GM12878 (cell line): ENCODE measurements at regions not wholly inside any gene's neighbourhood (a gene's known extent, or its start where the extent isn't known, plus 50 kb on each side); places are given as distances from the start of the nearest gene placed in this dataset.

ENCODE experiments used
- ATAC-seq: fragments of 200-7000 bp; cut with Tn5 transposase; 3 replicates; pipeline ENCODE4 v1.9.1; 2020; ENCODE audit warnings: mild to moderate bottlenecking, moderate library complexity
- BruUV-seq: library from RNA; stranded (reverse); fragments of 400-500 nt; replicated peaks from 2 replicates; lab custom pipeline; 2021; lab: Mats Ljungman, UMichigan
- CTCF ChIA-PET: fragments of 300-600 bp; sonication (Branson Sonifier 250); formaldehyde crosslinking; extraction: SDS; loops from one replicate; lab custom pipeline; 2021; ENCODE audit warnings: inconsistent platforms; lab: Yijun Ruan, JAX
- POLR2A ChIA-PET: fragments of 350-600 bp; formaldehyde crosslinking; extraction: SDS; loops from one replicate; lab custom pipeline; 2021; ENCODE audit warnings: inconsistent platforms; lab: Charles Lee
- RAD21 ChIA-PET: fragments of 300-600 bp; sonication (Branson Sonifier 250); formaldehyde crosslinking; loops from one replicate; lab custom pipeline; 2023; ENCODE audit warnings: antibody characterized with exemption; ENCODE audit not compliant: unreplicated experiment; lab: Charles Lee
- SMC1A ChIA-PET: fragments of 300-600 bp; sonication (Branson Sonifier 250); formaldehyde crosslinking; loops from one replicate; lab custom pipeline; 2023; ENCODE audit not compliant: unreplicated experiment, uncharacterized antibody; lab: Charles Lee
- DNase-seq: peaks from one replicate; pipeline ENCODE4 v3.0.0-alpha.2; 2011; ENCODE audit warnings: low read depth, low spot score
- FAIRE-seq: peaks from 3 replicates; lab custom pipeline; 2011; peaks lifted over from hg19 to GRCh38; lab: Jason Lieb, UNC
- H2AFZ ChIP-seq: 2 replicates; pipeline ENCODE4 v1.6.0; 2011; ENCODE audit warnings: low read depth, low read length, control low read depth; ENCODE audit not compliant: control insufficient read depth
- H3K27ac ChIP-seq: 2 replicates; pipeline ENCODE4 v1.5.1; 2011; ENCODE audit warnings: control low read depth; ENCODE audit not compliant: control insufficient read depth, insufficient read depth
- H3K27me3 ChIP-seq, 2 experiments: replicated peaks in 1 of 2; 2 replicates each; pipeline versions ENCODE4 v1.6.0 to v1.6.1; 2011; ENCODE audit warnings: low read length in 1 of 2; ENCODE audit not compliant: control insufficient read depth in 2 of 2, insufficient read depth in 2 of 2
- H3K36me3 ChIP-seq, 2 experiments: 2 replicates each; pipeline ENCODE4 v1.5.1; 2011; ENCODE audit warnings: low read length in 1 of 2; ENCODE audit not compliant: control insufficient read depth in 2 of 2, insufficient read depth in 2 of 2
- H3K4me1 ChIP-seq: 2 replicates; pipeline ENCODE4 v1.6.1; 2011; ENCODE audit warnings: mild to moderate bottlenecking, low read length, moderate library complexity, mixed read lengths; ENCODE audit not compliant: control insufficient read depth, insufficient read depth
- H3K4me2 ChIP-seq: 2 replicates; pipeline ENCODE4 v1.6.0; 2011; ENCODE audit warnings: control low read depth; ENCODE audit not compliant: control insufficient read depth, insufficient read depth
- H3K4me3 ChIP-seq: fragments of 200-600 bp; sonication (generic); 2 replicates; pipeline ENCODE4 v1.5.1; 2016
- H3K79me2 ChIP-seq: 2 replicates; pipeline ENCODE4 v1.6.0; 2011; ENCODE audit warnings: low read length; ENCODE audit not compliant: control insufficient read depth, insufficient read depth
- H3K9ac ChIP-seq: 2 replicates; pipeline ENCODE4 v1.8.0; 2011; ENCODE audit warnings: low read length, control low read depth, mixed read lengths; ENCODE audit not compliant: control insufficient read depth, insufficient read depth
- H3K9me3 ChIP-seq: replicated peaks from 3 replicates; pipeline ENCODE4 v1.5.1; 2011; ENCODE audit warnings: mild to moderate bottlenecking, low read length; ENCODE audit not compliant: control insufficient read depth, insufficient read depth
- H4K20me1 ChIP-seq: 2 replicates; pipeline ENCODE4 v1.6.0; 2011; ENCODE audit not compliant: control insufficient read depth, insufficient read depth
- ATF7 ChIP-seq: fragments of 450-650 bp; IDR thresholded peaks from 2 replicates; pipeline ENCODE4 v1.6.1; 2016; ENCODE audit warnings: low read depth, mild to moderate bottlenecking
- BACH1 ChIP-seq: fragments of 450-650 bp; IDR thresholded peaks from 2 replicates; pipeline ENCODE4 v1.6.1; 2017; ENCODE audit warnings: mild to moderate bottlenecking, borderline replicate concordance
- BCL11A ChIP-seq: IDR thresholded peaks from 2 replicates; pipeline ENCODE4 v1.6.1; 2011; ENCODE audit warnings: low read depth, low read length
- CHD4 ChIP-seq: fragments of 200-600 bp; sonication (generic); IDR thresholded peaks from 2 replicates; pipeline ENCODE4 v1.6.1; 2016; ENCODE audit warnings: mild to moderate bottlenecking
- DPF2 ChIP-seq: fragments of 450-650 bp; IDR thresholded peaks from 2 replicates; pipeline ENCODE4 v1.6.1; 2017; ENCODE audit warnings: mild to moderate bottlenecking
- FOXK2 ChIP-seq: fragments of 450-650 bp; IDR thresholded peaks from 2 replicates; pipeline ENCODE4 v1.6.1; 2017; ENCODE audit warnings: mild to moderate bottlenecking, moderate library complexity
- FOXM1 ChIP-seq: IDR thresholded peaks from 2 replicates; pipeline ENCODE4 v1.6.1; 2012; ENCODE audit warnings: low read depth, mild to moderate bottlenecking, inconsistent platforms, low read length, moderate library complexity
- HCFC1 ChIP-seq: fragments of 150-350 bp; IDR thresholded peaks from 2 replicates; pipeline ENCODE4 v1.6.1; 2014; ENCODE audit warnings: low read length
- HDAC2 ChIP-seq: fragments of 200-600 bp; sonication (generic); IDR thresholded peaks from 2 replicates; pipeline ENCODE4 v1.6.1; 2017
- JUNB ChIP-seq: IDR thresholded peaks from 2 replicates; pipeline ENCODE4 v1.6.1; 2016; ENCODE audit warnings: antibody characterized with exemption, mild to moderate bottlenecking
- LARP7 ChIP-seq: fragments of 450-650 bp; IDR thresholded peaks from 2 replicates; pipeline ENCODE4 v1.6.1; 2017; ENCODE audit warnings: mild to moderate bottlenecking
- NR2F1 ChIP-seq: fragments of 450-650 bp; conservative IDR thresholded peaks from 2 replicates; pipeline ENCODE4 v1.6.1; 2017; ENCODE audit warnings: mild to moderate bottlenecking
- RB1 ChIP-seq: fragments of 450-650 bp; formaldehyde crosslinking; IDR thresholded peaks from 2 replicates; pipeline ENCODE4 v1.6.1; 2017; ENCODE audit warnings: mild to moderate bottlenecking, borderline replicate concordance
- SMARCA5 ChIP-seq: fragments of 450-650 bp; IDR thresholded peaks from 2 replicates; pipeline ENCODE4 v1.6.1; 2017; ENCODE audit warnings: mild to moderate bottlenecking
- SP1 ChIP-seq: IDR thresholded peaks from one replicate; pipeline ENCODE4 v1.6.1; 2011; ENCODE audit warnings: low read depth, low read length
- ZNF384 ChIP-seq: IDR thresholded peaks from 2 replicates; pipeline ENCODE4 v1.6.1; 2012; ENCODE audit warnings: low read depth, mild to moderate bottlenecking, low read length, improper control_type of control experiment, borderline replicate concordance
- ZZZ3 ChIP-seq: IDR thresholded peaks from 2 replicates; pipeline ENCODE4 v1.6.1; 2011; ENCODE audit warnings: low read depth; ENCODE audit not compliant: control insufficient read depth, insufficient read length
- WGBS: methylation state at CpG from one replicate; pipeline ENCODE4 v1.1.6; 2016; ENCODE audit warnings: low lambda C conversion rate; ENCODE audit not compliant: insufficient replicate concordance, insufficient coverage; ENCODE audit errors: missing lambda C conversion rate; 5-methylcytosine and 5-hydroxymethylcytosine counted together
- in situ Hi-C: fragments of 300-500 bp; cut with MboI; formaldehyde crosslinking; loops from 9 replicates; pipeline ENCODE4 v1.14.3; 2018; ENCODE audit warnings: mixed read lengths
- intact Hi-C: fragments of 100-400 bp; cut with micrococcal nuclease; formaldehyde crosslinking; loops from one replicate; pipeline ENCODE4 v1.14.2; 2022; ENCODE audit not compliant: unreplicated experiment
- TF ChIP-seq, protein P1 (sequence below): fragments of 450-650 bp; IDR thresholded peaks from 2 replicates; pipeline ENCODE4 v1.6.1; 2017; ENCODE audit warnings: antibody characterized with exemption, mild to moderate bottlenecking, moderate library complexity

DNA sequence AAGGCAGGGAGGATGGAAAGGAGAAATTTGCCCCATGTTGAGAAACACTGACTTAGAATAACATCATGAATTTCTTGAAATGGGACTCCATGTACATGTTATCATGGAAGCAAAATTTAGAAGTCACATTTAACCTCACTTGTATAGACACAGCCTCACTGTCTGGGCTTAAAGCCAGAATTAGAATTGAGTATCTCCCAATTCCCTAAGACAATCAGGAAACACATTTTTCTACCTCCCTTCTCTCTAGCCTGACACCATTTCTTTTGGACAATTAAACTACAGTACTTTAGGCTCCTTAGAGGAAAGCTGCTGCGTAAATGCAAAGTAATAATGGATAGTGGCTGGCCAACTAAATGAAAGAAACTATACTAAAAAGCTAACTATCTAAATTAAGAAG is 795.5 kb downstream of the C12orf50 start:
- ChIA-PET CTCF (no interaction called here), RAD21 (no interaction called here), POLR2A (no interaction called here), SMC1A (no interaction called here)
- Histone ChIP-seq H3K79me2 (no peaks in the 10 kb centered on the region), H3K27ac (no peak overlapping the region), H3K36me3 (no peaks in the 10 kb centered on the region), H2AFZ (no peak overlapping the region), H3K9ac (no peak overlapping the region), H3K9me3 (no peaks in the 10 kb centered on the region), H3K4me1 (no peaks in the 10 kb centered on the region), H4K20me1 (no peaks in the 10 kb centered on the region), H3K4me3 (no peak overlapping the region), H3K27me3 (no peaks in the 10 kb centered on the region), H3K4me2 (no peak overlapping the region)
- TF ChIP-seq FOXK2: no peak
- no peak for TF ChIP-seq ZZZ3
- TF ChIP-seq HCFC1: no peak
- TF ChIP-seq DPF2: no peak
- TF ChIP-seq JUNB: no peak
- no peak for TF ChIP-seq ATF7
- no peak for TF ChIP-seq NR2F1
- TF ChIP-seq, protein P1, sequence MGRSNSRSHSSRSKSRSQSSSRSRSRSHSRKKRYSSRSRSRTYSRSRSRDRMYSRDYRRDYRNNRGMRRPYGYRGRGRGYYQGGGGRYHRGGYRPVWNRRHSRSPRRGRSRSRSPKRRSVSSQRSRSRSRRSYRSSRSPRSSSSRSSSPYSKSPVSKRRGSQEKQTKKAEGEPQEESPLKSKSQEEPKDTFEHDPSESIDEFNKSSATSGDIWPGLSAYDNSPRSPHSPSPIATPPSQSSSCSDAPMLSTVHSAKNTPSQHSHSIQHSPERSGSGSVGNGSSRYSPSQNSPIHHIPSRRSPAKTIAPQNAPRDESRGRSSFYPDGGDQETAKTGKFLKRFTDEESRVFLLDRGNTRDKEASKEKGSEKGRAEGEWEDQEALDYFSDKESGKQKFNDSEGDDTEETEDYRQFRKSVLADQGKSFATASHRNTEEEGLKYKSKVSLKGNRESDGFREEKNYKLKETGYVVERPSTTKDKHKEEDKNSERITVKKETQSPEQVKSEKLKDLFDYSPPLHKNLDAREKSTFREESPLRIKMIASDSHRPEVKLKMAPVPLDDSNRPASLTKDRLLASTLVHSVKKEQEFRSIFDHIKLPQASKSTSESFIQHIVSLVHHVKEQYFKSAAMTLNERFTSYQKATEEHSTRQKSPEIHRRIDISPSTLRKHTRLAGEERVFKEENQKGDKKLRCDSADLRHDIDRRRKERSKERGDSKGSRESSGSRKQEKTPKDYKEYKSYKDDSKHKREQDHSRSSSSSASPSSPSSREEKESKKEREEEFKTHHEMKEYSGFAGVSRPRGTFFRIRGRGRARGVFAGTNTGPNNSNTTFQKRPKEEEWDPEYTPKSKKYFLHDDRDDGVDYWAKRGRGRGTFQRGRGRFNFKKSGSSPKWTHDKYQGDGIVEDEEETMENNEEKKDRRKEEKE: no peak
- TF ChIP-seq HDAC2: no peak
- TF ChIP-seq RB1: no peak
- no peak for TF ChIP-seq SP1
- no peak for TF ChIP-seq FOXM1
- TF ChIP-seq SMARCA5: no peak
- TF ChIP-seq ZNF384: no peak
- TF ChIP-seq BCL11A: no peak
- TF ChIP-seq BACH1: no peak
- TF ChIP-seq LARP7: no peak
- TF ChIP-seq CHD4: no peak
- FAIRE-seq (no peak), DNase-seq (no peak), ATAC-seq (no peak)
- no TSS peak for BruUV-seq
- WGBS: 22% methylated on average over 1 of the region's 1 CpG
- intact Hi-C loops (no loop called here), in situ Hi-C loops (no loop called here)
